HG03064 (cell line): ENCODE measurements at regions not wholly inside any gene's neighbourhood (a gene's known extent, or its start where the extent isn't known, plus 50 kb on each side); places are given as distances from the start of the nearest gene placed in this dataset.

ENCODE experiments used
- ATAC-seq: cut with Tn5 transposase; IDR thresholded peaks from one replicate; pipeline ENCODE4 v1.9.1; 2021; ENCODE audit warnings: low read depth; ENCODE audit not compliant: unreplicated experiment

- no peak for ATAC-seq
These were observed 410.1 kb upstream of the MGAT4C start for GRCh38 chr12:86666316-86666715.

- ATAC-seq = no peak
These were observed 407.5 kb upstream of the MGAT4C start for GRCh38 chr12:86663716-86664115.

- no peak for ATAC-seq
These were observed 407.0 kb upstream of the MGAT4C start for GRCh38 chr12:86663173-86663572.

DNA sequence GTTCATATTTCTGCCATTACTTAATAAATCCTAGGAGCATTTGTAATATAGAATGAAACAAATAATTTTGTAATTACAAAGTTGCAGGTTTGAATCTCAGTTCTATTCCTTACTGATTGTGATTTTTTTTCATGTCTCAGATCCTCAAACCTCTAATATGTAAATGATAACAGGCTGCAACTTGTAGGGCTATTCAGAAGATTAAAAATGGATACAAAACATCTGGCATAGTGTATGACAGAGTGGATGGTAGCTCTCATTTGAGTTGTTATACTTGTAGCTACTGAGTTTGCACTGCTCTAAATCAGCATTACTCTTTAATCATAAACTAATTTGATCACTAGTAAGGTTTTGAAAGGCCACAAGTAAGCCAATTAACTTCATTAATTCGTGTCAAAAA is 406.3 kb upstream of the MGAT4C start:
- ATAC-seq = no peak

- no peak for ATAC-seq
These were observed 404.4 kb upstream of the MGAT4C start for GRCh38 chr12:86660488-86661147.

- no peak for ATAC-seq
These were observed 403.8 kb upstream of the MGAT4C start for GRCh38 chr12:86659985-86660384.

- ATAC-seq = no peak
These were observed 402.1 kb upstream of the MGAT4C start for GRCh38 chr12:86658303-86658702.

DNA sequence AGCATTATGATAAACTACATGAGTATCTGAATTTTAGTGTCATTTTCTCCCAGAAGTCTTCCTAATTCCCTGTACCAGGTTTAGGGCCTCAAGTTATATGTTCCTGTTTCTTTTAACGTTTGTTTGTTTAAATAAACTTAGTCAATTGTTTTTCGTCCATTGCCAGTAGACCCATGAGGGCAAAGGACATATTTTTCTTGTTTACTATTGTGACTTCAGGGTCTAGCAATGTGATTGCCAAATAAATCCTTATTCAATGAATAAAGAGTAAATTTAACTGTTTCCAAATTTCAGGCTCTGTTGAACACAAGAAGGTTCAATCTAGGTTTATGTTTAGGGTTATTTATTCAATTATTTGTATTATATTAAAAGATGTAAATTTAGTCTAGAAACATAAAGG is 391.6 kb upstream of the MGAT4C start:
- ATAC-seq = no peak

GRCh38 chr12:86634456-86635410 is 378.5 kb upstream of the MGAT4C start:
- no peak for ATAC-seq

GRCh38 chr12:86627001-86627400 is 370.8 kb upstream of the MGAT4C start:
- ATAC-seq = no peak

- ATAC-seq = no peak
These were observed 367.1 kb upstream of the MGAT4C start for GRCh38 chr12:86623267-86623666.

GRCh38 chr12:86621957-86622356 is 365.8 kb upstream of the MGAT4C start:
- ATAC-seq = no peak

DNA sequence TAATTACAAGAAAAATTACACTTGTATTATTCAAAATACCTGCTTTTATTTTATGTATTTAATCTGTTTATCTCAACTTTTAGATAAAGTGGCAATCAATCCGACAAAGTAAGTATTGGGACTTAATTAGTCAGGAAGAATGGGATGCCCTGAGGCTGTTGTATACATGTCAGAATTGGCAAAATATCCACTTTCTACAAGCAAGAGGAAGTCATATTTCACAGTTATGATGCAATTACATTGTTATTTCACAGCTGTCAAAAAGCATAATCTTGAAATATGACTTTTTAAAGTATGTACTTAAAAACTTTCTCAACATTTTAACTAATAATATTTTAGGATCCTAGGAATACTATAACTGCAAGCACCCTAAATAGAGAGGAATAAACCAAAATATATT is 357.1 kb upstream of the MGAT4C start:
- no peak for ATAC-seq

GRCh38 chr12:86608638-86609037 is 352.4 kb upstream of the MGAT4C start:
- no peak for ATAC-seq

DNA sequence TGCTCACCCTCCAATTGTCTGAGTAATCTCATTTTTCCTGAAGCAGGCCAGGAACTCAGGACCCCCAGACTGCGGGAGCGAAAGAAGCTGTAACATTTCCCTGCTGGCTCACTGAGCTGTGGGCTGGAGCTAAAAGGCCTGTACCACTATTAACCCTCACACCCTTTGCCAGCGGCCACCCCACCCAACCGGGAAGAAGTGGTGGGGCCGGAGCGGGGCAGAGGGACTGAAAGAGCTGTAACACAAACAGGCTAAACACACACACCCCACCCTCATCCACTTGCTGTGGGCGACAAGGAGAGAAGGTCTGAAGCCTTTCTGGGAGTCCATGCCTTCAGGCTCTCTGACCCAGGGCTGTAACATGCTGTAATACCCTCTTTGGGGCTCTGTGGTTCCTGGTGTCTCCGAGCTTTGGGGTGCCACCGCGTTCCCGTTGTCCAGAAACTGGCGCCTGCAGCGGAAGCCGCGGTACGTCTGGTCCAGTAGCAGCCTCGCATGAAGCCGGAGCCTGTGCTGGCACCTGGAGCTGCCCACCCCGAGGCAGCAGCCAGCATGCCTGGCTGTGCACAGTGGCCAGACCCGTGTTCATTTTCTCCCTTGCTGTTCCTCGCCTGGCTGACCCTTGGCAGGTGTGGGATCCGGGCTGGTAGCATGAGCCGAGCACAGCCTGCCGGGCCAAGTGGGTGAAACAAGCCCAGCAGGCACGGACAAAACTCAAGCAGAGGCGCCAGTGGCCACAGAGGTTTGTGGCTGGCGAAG is 345.5 kb upstream of the MGAT4C start:
- no peak for ATAC-seq

DNA sequence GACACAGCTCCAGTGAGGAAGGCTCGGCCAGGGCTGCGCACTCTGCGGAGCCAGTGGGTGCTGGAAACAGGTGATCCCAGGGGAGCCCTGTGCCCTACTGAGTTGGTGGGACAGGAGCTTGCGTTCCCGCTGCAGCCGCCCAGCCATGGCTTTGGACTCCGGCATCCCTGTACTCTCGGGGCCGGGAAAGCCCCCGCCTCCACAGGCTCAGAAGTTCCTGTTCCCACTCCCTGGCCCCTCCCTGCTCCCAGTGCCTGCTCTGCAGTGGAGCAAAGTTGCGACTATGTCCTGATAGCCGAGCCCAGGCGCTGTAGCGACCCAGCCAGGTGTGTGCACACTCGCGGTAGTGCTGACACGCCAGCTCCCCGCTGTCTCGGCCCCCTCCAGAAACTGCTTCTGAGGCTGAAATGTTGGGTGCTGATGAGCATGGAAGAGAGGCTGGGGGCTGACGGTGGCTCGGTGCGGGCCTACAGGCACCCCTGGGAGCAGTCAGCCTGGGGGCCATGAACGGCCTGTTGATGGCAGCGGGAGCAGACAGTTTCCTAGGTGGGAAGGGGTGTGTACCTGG is 344.6 kb upstream of the MGAT4C start:
- ATAC-seq = no peak

DNA sequence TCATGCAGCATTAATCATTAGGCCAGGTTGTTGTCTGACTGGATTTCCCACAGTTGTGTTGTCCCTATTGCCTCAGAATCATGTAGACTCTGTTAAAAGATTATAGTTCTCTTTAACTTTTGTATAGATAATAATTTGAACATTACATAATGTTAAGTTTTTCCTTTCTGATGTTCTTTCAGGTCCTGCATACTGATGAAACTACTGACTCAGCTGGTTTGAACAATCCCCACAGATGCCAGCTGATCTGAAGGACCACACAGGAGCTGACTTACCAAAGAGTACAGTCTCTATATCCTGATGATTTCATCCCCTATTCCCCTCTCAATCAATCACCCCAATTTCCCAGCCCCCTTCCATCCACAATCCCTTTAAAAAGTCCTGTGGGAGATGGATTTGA is 341.2 kb upstream of the MGAT4C start:
- ATAC-seq = no peak

DNA sequence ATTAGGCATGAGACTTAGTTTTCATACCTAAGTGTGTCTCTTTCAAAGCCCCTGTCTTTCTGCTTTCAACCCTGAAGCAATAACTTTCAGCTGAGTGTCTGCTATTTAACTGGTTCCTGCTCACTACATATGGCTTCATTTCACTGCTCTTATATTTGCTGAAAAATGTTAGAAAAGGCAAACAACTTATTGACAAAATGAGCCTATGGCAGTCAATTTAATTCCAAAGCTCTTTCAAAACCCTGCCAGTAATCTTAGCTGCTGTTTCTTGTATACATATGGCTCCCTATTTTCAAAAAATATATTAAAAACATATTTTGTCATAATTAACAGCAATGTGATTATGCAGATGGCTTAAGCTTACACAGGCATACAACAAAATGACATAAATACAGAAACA is 334.1 kb upstream of the MGAT4C start:
- no peak for ATAC-seq

DNA sequence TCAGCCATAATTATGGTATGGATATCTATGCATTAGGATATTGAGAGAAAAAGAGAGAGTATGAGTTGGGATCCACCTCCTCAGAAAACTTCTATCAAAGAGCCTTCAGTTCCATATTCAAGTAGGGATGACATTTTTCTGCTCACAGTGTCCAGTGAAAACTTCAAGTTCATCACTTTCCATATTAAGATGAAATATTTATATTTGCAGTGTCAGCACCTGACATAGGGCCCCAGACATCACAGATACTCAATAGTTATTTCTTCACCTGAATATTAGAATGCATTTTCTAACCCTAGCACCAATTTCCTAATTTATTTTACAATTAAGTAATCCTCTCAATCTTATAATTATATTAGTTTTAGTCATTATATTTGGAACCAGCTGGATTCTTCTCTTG is 318.0 kb upstream of the MGAT4C start:
- ATAC-seq = no peak

GRCh38 chr12:86572455-86572854 is 316.3 kb upstream of the MGAT4C start:
- ATAC-seq = no peak

GRCh38 chr12:86565038-86565437 is 308.8 kb upstream of the MGAT4C start:
- ATAC-seq = no peak
